OCI-LY7 (cell line): ENCODE measurements at regions not wholly inside any gene's neighbourhood (a gene's known extent, or its start where the extent isn't known, plus 50 kb on each side); places are given as distances from the start of the nearest gene placed in this dataset.
"Not testable (repeated sequence)": the region's sequence is repeated elsewhere in the genome, so short reads cannot be mapped to it uniquely, and the experiment has no call there.

Experiments
- EZH2phosphoT487 ChIP-seq: fragments of 200-600 bp; sonication (generic); IDR thresholded peaks from 2 replicates; pipeline ENCODE4 v1.6.1; 2018; ENCODE audit warnings: low read depth, borderline replicate concordance, mild to moderate bottlenecking, mixed run types, antibody characterized with exemption, low read length, moderate library complexity, mixed read lengths
- TF ChIP-seq, protein P1 (sequence below): fragments of 200-600 bp; sonication (generic); conservative IDR thresholded peaks from 2 replicates; pipeline ENCODE4 v1.5.1; 2014; ENCODE audit warnings: mild to moderate bottlenecking, antibody characterized with exemption, low read length, moderate library complexity, mixed read lengths

DNA sequence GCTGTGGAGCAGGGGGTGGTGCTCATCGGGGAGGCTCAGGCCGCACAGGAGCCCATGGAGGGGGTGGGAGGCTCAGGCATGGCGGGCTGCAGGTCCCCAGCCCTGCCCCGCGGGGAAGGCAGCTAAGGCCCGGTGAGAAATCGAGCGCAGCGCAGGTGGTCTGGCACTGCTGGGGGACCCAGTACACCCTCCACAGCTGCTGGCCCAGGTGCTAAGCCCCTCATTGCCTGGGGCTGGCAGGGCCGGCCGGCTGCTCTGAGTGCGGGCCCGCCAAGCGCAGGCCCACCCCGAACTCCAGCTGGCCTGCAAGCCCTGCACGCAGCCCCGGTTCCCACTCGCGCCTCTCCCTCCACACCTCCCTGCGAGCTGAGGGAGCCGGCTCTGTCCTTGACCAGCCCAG is 257.3 kb upstream of the CNTN5 start:
- TF ChIP-seq, protein P1, sequence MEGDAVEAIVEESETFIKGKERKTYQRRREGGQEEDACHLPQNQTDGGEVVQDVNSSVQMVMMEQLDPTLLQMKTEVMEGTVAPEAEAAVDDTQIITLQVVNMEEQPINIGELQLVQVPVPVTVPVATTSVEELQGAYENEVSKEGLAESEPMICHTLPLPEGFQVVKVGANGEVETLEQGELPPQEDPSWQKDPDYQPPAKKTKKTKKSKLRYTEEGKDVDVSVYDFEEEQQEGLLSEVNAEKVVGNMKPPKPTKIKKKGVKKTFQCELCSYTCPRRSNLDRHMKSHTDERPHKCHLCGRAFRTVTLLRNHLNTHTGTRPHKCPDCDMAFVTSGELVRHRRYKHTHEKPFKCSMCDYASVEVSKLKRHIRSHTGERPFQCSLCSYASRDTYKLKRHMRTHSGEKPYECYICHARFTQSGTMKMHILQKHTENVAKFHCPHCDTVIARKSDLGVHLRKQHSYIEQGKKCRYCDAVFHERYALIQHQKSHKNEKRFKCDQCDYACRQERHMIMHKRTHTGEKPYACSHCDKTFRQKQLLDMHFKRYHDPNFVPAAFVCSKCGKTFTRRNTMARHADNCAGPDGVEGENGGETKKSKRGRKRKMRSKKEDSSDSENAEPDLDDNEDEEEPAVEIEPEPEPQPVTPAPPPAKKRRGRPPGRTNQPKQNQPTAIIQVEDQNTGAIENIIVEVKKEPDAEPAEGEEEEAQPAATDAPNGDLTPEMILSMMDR, result not testable (repeated sequence)
- TF ChIP-seq EZH2phosphoT487, result not testable (repeated sequence)
